GM12872 (cell line): ENCODE measurements at regions not wholly inside any gene's neighbourhood (a gene's known extent, or its start where the extent isn't known, plus 50 kb on each side); places are given as distances from the start of the nearest gene placed in this dataset.

Experiments
- TF ChIP-seq, protein P1 (sequence below): IDR thresholded peaks from 3 replicates; pipeline ENCODE4 v1.5.1; 2011; ENCODE audit warnings: low read depth, mild to moderate bottlenecking, low read length, moderate library complexity; ENCODE audit not compliant: insufficient read depth

DNA sequence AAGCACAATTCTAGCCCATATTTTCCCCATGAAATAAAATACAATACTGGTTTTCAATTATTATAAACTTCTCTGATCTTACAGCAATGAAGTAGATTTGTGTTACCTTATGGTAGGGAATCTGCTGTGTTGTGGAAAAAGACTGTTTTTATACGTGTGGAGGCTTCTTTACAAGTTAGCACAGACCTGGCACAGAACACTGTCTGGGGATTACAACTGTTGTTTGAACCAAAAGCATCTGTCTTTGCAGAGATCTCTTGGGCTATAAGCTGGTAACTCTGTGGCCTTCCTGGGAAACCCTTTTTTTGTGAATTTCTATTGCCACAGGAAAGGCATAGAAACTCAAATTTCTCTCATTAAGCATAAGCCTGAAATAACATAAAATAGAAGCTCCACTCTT is 581.9 kb downstream of the TUSC7 start:
- TF ChIP-seq, protein P1, sequence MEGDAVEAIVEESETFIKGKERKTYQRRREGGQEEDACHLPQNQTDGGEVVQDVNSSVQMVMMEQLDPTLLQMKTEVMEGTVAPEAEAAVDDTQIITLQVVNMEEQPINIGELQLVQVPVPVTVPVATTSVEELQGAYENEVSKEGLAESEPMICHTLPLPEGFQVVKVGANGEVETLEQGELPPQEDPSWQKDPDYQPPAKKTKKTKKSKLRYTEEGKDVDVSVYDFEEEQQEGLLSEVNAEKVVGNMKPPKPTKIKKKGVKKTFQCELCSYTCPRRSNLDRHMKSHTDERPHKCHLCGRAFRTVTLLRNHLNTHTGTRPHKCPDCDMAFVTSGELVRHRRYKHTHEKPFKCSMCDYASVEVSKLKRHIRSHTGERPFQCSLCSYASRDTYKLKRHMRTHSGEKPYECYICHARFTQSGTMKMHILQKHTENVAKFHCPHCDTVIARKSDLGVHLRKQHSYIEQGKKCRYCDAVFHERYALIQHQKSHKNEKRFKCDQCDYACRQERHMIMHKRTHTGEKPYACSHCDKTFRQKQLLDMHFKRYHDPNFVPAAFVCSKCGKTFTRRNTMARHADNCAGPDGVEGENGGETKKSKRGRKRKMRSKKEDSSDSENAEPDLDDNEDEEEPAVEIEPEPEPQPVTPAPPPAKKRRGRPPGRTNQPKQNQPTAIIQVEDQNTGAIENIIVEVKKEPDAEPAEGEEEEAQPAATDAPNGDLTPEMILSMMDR: no peak

DNA sequence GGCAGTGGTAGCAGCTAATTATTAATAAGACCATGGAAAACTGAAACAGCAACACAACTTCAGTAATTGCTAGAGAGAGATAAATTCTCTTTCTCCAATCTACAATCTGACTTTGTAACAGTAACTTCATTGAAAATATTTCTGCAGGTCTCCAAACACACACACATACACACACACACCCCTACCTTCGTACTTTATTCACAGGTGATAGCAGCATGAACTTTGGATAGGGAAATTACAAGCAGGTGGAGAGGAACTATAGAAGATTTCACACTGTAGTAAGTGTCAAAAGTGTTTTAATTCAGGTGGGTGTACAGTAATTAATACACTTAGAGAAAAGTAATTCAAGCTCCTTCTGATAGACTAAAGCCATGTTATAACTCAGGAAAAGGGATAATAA is 587.5 kb downstream of the TUSC7 start:
- TF ChIP-seq, protein P1: no peak

DNA sequence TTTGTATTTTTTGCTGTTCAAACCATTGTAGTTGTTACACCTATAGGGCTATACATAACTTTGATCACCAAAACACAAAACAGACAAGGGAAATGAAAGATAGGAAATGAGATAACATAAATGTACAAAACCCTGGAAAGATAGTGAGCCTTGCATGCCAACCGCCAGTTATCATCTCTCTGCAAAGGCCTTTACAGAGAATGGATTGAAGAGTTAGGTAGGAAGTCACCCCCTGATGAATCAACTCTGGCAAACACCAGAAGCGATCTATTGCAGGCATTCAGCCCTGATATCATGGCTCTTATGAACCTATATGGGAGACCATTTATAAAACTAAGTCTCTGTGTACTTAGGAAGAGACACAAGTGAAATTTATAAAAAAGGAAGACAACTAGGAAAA is 588.0 kb downstream of the TUSC7 start:
- TF ChIP-seq, protein P1: no peak

DNA sequence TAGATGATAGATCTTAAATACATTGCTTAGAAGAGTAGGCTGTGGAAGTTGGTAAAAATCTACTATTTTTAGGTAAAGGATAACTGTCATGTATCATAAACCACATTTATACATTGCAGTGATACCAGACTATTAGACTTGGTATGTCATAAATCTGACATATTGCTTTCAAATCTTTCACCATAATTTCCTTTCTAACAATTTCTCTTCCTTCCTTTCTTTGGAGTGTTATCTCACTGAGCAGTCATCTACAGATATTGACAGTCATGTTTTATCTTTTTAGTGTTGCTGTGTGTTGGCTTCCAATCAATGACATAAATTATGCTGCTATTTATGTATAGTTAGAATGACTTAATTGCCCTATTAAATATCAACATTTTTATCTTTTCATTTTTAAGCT is 588.7 kb downstream of the TUSC7 start:
- TF ChIP-seq, protein P1: no peak

DNA sequence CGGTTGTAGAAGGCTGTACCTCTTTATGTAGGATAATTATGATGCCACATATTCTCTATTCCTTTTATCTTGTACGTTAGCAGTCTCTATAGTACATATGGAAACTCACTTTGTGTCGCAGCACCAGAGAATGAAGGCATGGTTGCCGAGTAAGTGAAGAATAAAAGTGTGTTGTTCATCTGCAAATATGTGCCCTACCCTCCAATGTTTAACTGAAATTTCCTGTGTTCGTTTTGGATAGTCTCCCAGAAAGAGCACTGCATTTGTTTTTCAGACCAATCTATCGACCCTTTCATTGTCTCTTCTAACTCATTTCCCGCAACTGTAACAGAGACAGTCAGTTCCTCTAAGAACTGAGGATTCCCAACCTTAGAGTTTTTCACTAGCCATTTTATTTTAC is 592.8 kb downstream of the TUSC7 start:
- TF ChIP-seq, protein P1: no peak

DNA sequence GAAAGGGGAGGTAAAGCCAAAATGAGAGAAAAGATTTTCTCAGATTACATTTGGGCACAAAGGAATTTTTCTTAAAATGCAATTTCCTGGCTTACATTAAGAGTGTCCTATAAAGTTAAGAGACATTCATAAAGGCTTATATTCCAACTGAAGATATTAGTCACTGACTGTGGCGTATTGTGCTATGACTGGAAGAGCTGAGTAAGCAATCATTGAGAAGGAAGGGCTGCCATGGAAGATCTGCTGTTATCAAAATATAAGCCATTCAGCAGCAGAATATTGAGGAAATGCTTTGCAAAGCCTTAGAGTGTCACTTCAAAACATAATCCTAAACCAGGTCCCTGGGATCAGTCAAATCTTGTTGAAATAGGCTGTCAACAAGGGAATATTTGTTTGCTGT is 593.9 kb downstream of the TUSC7 start:
- TF ChIP-seq, protein P1: no peak

DNA sequence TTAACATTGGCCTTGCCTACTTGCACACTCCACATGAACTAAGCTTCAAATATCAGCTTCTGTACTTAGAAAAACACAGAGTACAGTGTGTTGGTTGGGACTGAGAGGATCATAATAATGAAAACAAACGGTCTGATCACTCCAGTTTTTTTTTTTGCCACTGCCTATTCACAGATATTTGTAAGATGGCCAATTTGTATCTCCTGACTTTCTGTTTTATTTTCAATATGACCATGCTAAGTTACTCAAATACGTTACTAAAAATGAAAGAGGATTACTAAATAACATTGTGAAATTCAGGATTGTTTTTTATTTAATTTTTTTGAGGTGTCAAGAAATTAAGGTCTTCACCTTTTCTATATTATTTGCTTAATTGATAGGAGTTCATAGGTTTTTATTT is 595.1 kb downstream of the TUSC7 start:
- TF ChIP-seq, protein P1: no peak

DNA sequence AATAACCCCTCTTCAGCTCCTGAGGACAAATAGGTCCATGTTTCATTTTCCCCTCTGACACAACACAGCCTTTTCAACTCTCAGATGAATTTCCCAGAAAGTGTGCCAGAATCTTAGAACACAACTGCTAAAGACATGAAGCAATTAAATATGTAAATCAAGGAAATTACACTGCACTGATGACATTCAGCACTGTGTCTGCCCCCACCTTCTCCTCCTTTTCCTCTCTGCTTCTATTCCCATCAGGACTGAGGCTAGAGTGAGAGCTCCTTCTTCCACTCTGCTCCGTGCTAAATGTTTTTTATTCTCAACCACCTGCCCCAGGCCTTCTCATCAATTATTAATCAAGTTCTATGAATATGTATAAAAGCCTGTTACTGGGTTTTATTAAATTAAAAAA is 596.1 kb downstream of the TUSC7 start:
- TF ChIP-seq, protein P1: no peak
